GM18519 (cell line): ENCODE measurements at regions not wholly inside any gene's neighbourhood (a gene's known extent, or its start where the extent isn't known, plus 50 kb on each side); places are given as distances from the start of the nearest gene placed in this dataset.
"Not testable (repeated sequence)": the region's sequence is repeated elsewhere in the genome, so short reads cannot be mapped to it uniquely, and the experiment has no call there.

Source experiments
- ATAC-seq: cut with Tn5 transposase; IDR thresholded peaks from one replicate; pipeline ENCODE4 v1.9.1; 2021; ENCODE audit warnings: mild to moderate bottlenecking, moderate library complexity; ENCODE audit not compliant: unreplicated experiment, low FRiP score

- peak; percentile 48 for ATAC-seq
Observed at GRCh38 chr2:87525497-87525991, 222.3 kb upstream of the PLGLB2 start.

- ATAC-seq = not testable (repeated sequence)
Observed at GRCh38 chr2:87526258-87526657, 221.6 kb upstream of the PLGLB2 start.

GRCh38 chr2:87531968-87532715, 215.7 kb upstream of the PLGLB2 start:
- ATAC-seq = not testable (repeated sequence)

- ATAC-seq = not testable (repeated sequence)
Observed at GRCh38 chr2:87533390-87534272, 214.3 kb upstream of the PLGLB2 start.

GRCh38 chr2:87534273-87534889, 213.5 kb upstream of the PLGLB2 start:
- ATAC-seq = not testable (repeated sequence)

- ATAC-seq = not testable (repeated sequence)
Observed at GRCh38 chr2:87536427-87536826, 211.5 kb upstream of the PLGLB2 start.

- ATAC-seq = not testable (repeated sequence)
Observed at GRCh38 chr2:87537251-87537671, 210.6 kb upstream of the PLGLB2 start.

GRCh38 chr2:87538268-87538667, 209.6 kb upstream of the PLGLB2 start:
- ATAC-seq = not testable (repeated sequence)

- ATAC-seq = not testable (repeated sequence)
Observed at GRCh38 chr2:87539151-87539943, 208.5 kb upstream of the PLGLB2 start.

GRCh38 chr2:87540242-87540641, 207.6 kb upstream of the PLGLB2 start:
- not testable (repeated sequence) for ATAC-seq

- not testable (repeated sequence) for ATAC-seq
Observed at GRCh38 chr2:87542599-87543174, 205.2 kb upstream of the PLGLB2 start.

GRCh38 chr2:87543797-87544196, 204.1 kb upstream of the PLGLB2 start:
- not testable (repeated sequence) for ATAC-seq

- ATAC-seq = not testable (repeated sequence)
Observed at GRCh38 chr2:87547106-87547505, 200.8 kb upstream of the PLGLB2 start.

- ATAC-seq = not testable (repeated sequence)
Observed at GRCh38 chr2:87547966-87548365, 199.9 kb upstream of the PLGLB2 start.

GRCh38 chr2:87548681-87549536, 199.0 kb upstream of the PLGLB2 start:
- ATAC-seq = not testable (repeated sequence)

- not testable (repeated sequence) for ATAC-seq
Observed at GRCh38 chr2:87549561-87550202, 198.2 kb upstream of the PLGLB2 start.

GRCh38 chr2:87554678-87555077, 193.2 kb upstream of the PLGLB2 start:
- not testable (repeated sequence) for ATAC-seq

GRCh38 chr2:87555082-87555481, 192.8 kb upstream of the PLGLB2 start:
- not testable (repeated sequence) for ATAC-seq
